ENCODE measurements at regions not wholly inside any gene's neighbourhood (a gene's known extent, or its start where the extent isn't known, plus 50 kb on each side); places are given as distances from the start of the nearest gene placed in this dataset.

- DNase-seq (ENCODE audit: low read depth in 2 of 2) = no peak
Observed at GRCh38 chr17:77566566-77567138, 391.9 kb upstream of the TNRC6C start.

- no peak for DNase-seq (ENCODE audit: low read depth in 2 of 2)
Observed at GRCh38 chr17:77568540-77568939, 390.0 kb upstream of the TNRC6C start.

GRCh38 chr17:77569846-77570564 lies 388.5 kb upstream of the TNRC6C start:
- no peak for DNase-seq (ENCODE audit: low read depth in 2 of 2)

GRCh38 chr17:77570565-77570898 lies 388.0 kb upstream of the TNRC6C start:
- no peak for DNase-seq (ENCODE audit: low read depth in 2 of 2)

- no peak for DNase-seq (ENCODE audit: low read depth in 2 of 2)
Observed at GRCh38 chr17:77571155-77571981, 387.1 kb upstream of the TNRC6C start.

- no peak for DNase-seq (ENCODE audit: low read depth in 2 of 2)
Observed at GRCh38 chr17:77572065-77572601, 386.4 kb upstream of the TNRC6C start.

GRCh38 chr17:77572851-77573250 lies 385.7 kb upstream of the TNRC6C start:
- DNase-seq (ENCODE audit: low read depth in 2 of 2) = no peak

GRCh38 chr17:77577491-77577890 lies 381.0 kb upstream of the TNRC6C start:
- no peak for DNase-seq (ENCODE audit: low read depth in 2 of 2)

- no peak for DNase-seq (ENCODE audit: low read depth in 2 of 2)
Observed at GRCh38 chr17:77579131-77579530, 379.4 kb upstream of the TNRC6C start.

- DNase-seq (ENCODE audit: low read depth in 2 of 2) = no peak
Observed at GRCh38 chr17:77579682-77580081, 378.8 kb upstream of the TNRC6C start.

- no peak for DNase-seq (ENCODE audit: low read depth in 2 of 2)
Observed at GRCh38 chr17:77580531-77581270, 377.8 kb upstream of the TNRC6C start.

- no peak for DNase-seq (ENCODE audit: low read depth in 2 of 2)
Observed at GRCh38 chr17:77581480-77581879, 377.0 kb upstream of the TNRC6C start.

GRCh38 chr17:77585142-77585860 lies 373.2 kb upstream of the TNRC6C start:
- DNase-seq (ENCODE audit: low read depth in 2 of 2) = no peak

GRCh38 chr17:77590951-77591735 lies 367.4 kb upstream of the TNRC6C start:
- no peak for DNase-seq (ENCODE audit: low read depth in 2 of 2)

GRCh38 chr17:77592106-77592865 lies 366.2 kb upstream of the TNRC6C start:
- DNase-seq (ENCODE audit: low read depth in 2 of 2) = no peak

GRCh38 chr17:77593081-77593480 lies 365.4 kb upstream of the TNRC6C start:
- no peak for DNase-seq (ENCODE audit: low read depth in 2 of 2)

GRCh38 chr17:77594416-77595209 lies 363.9 kb upstream of the TNRC6C start:
- no peak for DNase-seq (ENCODE audit: low read depth in 2 of 2)

- DNase-seq (ENCODE audit: low read depth in 2 of 2) = no peak
Observed at GRCh38 chr17:77596491-77597417, 361.7 kb upstream of the TNRC6C start.
